ENCODE measurements at regions not wholly inside any gene's neighbourhood (a gene's known extent, or its start where the extent isn't known, plus 50 kb on each side); places are given as distances from the start of the nearest gene placed in this dataset.

GRCh38 chr6:8275667-8276066, 159.7 kb downstream of the SLC35B3 start:
- Histone ChIP-seq H3K27me3 (peaks cover 0 to 2% of the 10 kb centered on the region in 2 donors), H3K27ac (no peak overlapping the region), H3K36me3 (no peaks in the 10 kb centered on the region), H3K4me1 (no peaks in the 10 kb centered on the region), H3K4me3 (no peak overlapping the region), H3K9me3 (no peaks in the 10 kb centered on the region)
- TF ChIP-seq, protein P1, sequence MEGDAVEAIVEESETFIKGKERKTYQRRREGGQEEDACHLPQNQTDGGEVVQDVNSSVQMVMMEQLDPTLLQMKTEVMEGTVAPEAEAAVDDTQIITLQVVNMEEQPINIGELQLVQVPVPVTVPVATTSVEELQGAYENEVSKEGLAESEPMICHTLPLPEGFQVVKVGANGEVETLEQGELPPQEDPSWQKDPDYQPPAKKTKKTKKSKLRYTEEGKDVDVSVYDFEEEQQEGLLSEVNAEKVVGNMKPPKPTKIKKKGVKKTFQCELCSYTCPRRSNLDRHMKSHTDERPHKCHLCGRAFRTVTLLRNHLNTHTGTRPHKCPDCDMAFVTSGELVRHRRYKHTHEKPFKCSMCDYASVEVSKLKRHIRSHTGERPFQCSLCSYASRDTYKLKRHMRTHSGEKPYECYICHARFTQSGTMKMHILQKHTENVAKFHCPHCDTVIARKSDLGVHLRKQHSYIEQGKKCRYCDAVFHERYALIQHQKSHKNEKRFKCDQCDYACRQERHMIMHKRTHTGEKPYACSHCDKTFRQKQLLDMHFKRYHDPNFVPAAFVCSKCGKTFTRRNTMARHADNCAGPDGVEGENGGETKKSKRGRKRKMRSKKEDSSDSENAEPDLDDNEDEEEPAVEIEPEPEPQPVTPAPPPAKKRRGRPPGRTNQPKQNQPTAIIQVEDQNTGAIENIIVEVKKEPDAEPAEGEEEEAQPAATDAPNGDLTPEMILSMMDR (IDR thresholded peaks at IDR 0.05): no peak
- no peak for DNase-seq
- intact Hi-C loops (cut with DNase I; ENCODE audit: low total_unique reads): no loop called here

- Histone ChIP-seq H3K4me3 (no peak overlapping the region), H3K36me3 (no peaks in the 10 kb centered on the region), H3K27me3 (peaks cover 0 to 2% of the 10 kb centered on the region in 2 donors), H3K27ac (no peak overlapping the region), H3K4me1 (no peaks in the 10 kb centered on the region), H3K9me3 (peaks cover 0 to 1% (median under 1%) of the 10 kb centered on the region in 3 donors)
- TF ChIP-seq, protein P1 (IDR thresholded peaks at IDR 0.05): no peak
- intact Hi-C loops (cut with DNase I; ENCODE audit: low total_unique reads): no loop called here
- no peak for DNase-seq
Measured at GRCh38 chr6:8274226-8274625, 161.1 kb downstream of the SLC35B3 start.

DNA sequence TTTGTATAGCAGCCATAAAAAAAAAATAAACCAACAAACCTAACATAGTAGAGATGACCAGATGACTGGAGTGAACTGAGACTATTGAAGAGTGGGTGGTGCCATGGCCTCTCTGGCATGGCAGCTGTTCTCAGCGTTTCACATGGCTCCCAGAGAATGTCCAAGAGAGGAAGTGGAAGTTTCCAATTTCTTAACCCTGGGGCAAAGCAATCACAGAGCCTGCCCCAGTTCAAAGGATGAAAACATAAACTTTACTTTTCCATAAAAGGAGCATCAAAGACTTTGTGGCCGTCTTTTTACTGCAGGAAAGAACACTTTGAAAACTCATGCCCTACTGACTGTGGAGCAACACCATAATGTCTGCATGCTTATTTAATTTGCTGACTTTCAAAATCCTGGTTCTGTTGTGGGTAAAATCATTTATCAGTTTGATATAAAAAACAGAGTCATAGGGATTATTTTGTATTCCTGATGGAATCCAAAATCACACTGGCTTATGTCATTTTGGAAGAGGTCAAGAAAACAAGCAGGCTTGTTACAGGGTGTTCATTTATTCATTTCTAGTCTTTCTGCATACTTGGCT, 165.4 kb downstream of the SLC35B3 start:
- H3K4me3 ChIP-seq: no peak overlapping the region
- H3K27ac ChIP-seq: no peak overlapping the region
- intact Hi-C loops (cut with DNase I; ENCODE audit: low total_unique reads): no loop called here
- H3K9me3 ChIP-seq: peaks cover 0 to 9% (median 5%) of the 10 kb centered on the region in 3 donors
- H3K4me1 ChIP-seq: no peaks in the 10 kb centered on the region
- TF ChIP-seq, protein P1 (IDR thresholded peaks at IDR 0.05): no peak
- H3K36me3 ChIP-seq: no peaks in the 10 kb centered on the region
- no peak for DNase-seq
- H3K27me3 ChIP-seq: no peaks in the 10 kb centered on the region

- no peak for DNase-seq
- Histone ChIP-seq H3K36me3 (no peaks in the 10 kb centered on the region), H3K4me3 (no peak overlapping the region), H3K27ac (no peak overlapping the region), H3K9me3 (peaks cover 0 to 9% (median 5%) of the 10 kb centered on the region in 3 donors), H3K27me3 (no peaks in the 10 kb centered on the region), H3K4me1 (no peaks in the 10 kb centered on the region)
- intact Hi-C loops (cut with DNase I; ENCODE audit: low total_unique reads): no loop called here
- TF ChIP-seq, protein P1 (IDR thresholded peaks at IDR 0.05): no peak
Measured at GRCh38 chr6:8269094-8269493, 166.3 kb downstream of the SLC35B3 start.

DNA sequence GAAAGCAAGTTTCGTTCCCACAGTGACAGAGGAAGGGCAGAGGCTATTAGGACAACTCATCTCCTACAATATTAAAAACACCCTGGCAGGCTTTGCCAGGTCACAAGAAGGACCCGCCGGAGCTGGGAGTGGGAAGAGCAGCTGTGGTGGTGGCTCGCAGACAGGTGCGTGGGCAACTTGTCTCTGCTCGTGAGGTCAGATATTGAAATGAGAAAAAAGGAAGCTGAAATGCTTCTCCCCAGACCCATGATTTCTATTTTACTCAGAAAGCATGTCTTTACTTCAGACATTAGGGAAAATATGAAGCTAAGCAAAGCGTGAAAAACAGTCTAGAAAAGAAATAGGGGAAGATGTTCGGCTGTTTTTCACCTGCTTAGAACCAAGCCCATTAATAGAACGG, 166.3 kb upstream of the EEF1E1 start:
- Histone ChIP-seq H3K4me1 (no peaks in the 10 kb centered on the region), H3K27me3 (no peaks in the 10 kb centered on the region), H3K9me3 (peaks cover 0 to 9% (median 5%) of the 10 kb centered on the region in 3 donors), H3K4me3 (no peak overlapping the region), H3K27ac (no peak overlapping the region), H3K36me3 (no peaks in the 10 kb centered on the region)
- intact Hi-C loops (cut with DNase I; ENCODE audit: low total_unique reads): no loop called here
- DNase-seq: no peak
- TF ChIP-seq, protein P1 (IDR thresholded peaks at IDR 0.05): no peak

DNA sequence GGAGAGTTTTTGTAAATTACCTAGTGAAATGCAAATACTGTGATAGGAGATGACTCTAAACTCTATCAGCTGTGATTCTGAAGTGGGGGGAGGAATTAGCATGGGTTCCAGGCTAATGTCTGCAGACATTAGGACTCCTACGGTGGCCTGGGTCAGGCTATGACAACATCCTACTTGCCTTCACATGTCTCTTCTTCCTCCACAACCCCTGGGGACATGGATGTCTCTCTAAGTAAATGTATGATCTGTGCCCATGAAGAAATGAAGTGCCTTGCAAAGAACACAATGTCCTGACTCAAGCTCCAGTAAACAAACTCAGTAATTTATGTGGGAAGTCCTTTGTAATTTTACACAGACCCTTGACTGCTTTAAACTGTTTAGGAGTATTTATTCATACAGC, 165.8 kb upstream of the EEF1E1 start:
- H3K4me3 ChIP-seq: no peak overlapping the region
- peaks cover 0 to 9% (median 5%) of the 10 kb centered on the region in 3 donors for H3K9me3 ChIP-seq
- intact Hi-C loops (cut with DNase I; ENCODE audit: low total_unique reads): no loop called here
- H3K4me1 ChIP-seq: no peaks in the 10 kb centered on the region
- TF ChIP-seq, protein P1 (IDR thresholded peaks at IDR 0.05): no peak
- no peak for DNase-seq
- H3K27ac ChIP-seq: no peak overlapping the region
- H3K27me3 ChIP-seq: no peaks in the 10 kb centered on the region
- no peaks in the 10 kb centered on the region for H3K36me3 ChIP-seq
